ENCODE measurements at regions not wholly inside any gene's neighbourhood (a gene's known extent, or its start where the extent isn't known, plus 50 kb on each side); places are given as distances from the start of the nearest gene placed in this dataset.

DNA sequence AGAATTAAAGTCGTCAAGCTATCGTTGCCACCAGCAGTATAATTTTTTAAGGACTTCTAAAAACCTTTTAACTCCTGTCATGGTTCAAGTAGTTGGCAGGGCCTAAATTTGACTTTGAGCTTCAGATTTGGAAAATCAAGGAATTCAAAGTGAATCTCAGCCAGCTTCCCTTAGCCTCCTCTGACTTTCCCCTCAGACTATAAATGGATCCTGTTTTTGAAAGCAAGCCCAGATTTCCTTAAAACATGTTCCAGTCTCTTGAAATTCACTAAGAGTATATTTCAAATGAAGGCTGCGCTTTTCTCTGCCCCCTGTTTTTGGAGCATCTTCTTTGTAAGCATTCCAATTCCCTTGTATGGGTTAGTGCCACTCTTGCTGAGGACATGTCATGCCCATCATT lies 101.8 kb upstream of the CDH8 start:
- Histone ChIP-seq H3K27me3 (ENCODE audit: control insufficient read depth, extremely low read depth, insufficient read depth, low read length) (no peaks in the 10 kb centered on the region), H3K36me3 (ENCODE audit: control insufficient read depth in 2 of 2, extremely low read depth in 1 of 2, insufficient read depth in 2 of 2, low read length in 2 of 2) (no peaks in the 10 kb centered on the region), H3K9ac (ENCODE audit: control insufficient read depth, extremely low read depth, insufficient read depth, low read length) (no peak overlapping the region), H3K4me2 (ENCODE audit: control insufficient read depth, extremely low read depth, insufficient read depth, low read depth, low read length) (no peak overlapping the region), H4K20me1 (ENCODE audit: control insufficient read depth, extremely low read depth, insufficient read depth, low read length) (no peaks in the 10 kb centered on the region), H3K9me3 (ENCODE audit: control insufficient read depth, low read depth, low read length) (no peaks in the 10 kb centered on the region), H3K79me2 (ENCODE audit: control insufficient read depth, insufficient read depth, low read length) (no peaks in the 10 kb centered on the region), H3K4me3 (ENCODE audit: control insufficient read depth in 2 of 3, extremely low read depth in 1 of 3, insufficient read depth in 2 of 3, low read depth in 1 of 3, low read length in 3 of 3) (no peak overlapping the region), H3K9me1 (ENCODE audit: control insufficient read depth, extremely low read depth, insufficient read depth, low read length) (no peaks in the 10 kb centered on the region), H3K27ac (ENCODE audit: control insufficient read depth, insufficient read depth, low read length) (no peak overlapping the region), H2AFZ (ENCODE audit: control insufficient read depth, low read length) (no peak overlapping the region), H3K4me1 (ENCODE audit: control insufficient read depth, extremely low read depth, insufficient read depth, low read length) (no peaks in the 10 kb centered on the region)
- dilution Hi-C loops (cut with MboI; ENCODE audit: extremely low pct_ligation_motif_present, low sequenced_read_pairs) = no loop called here
- FAIRE-seq = no peak
- TF ChIP-seq, protein P1, sequence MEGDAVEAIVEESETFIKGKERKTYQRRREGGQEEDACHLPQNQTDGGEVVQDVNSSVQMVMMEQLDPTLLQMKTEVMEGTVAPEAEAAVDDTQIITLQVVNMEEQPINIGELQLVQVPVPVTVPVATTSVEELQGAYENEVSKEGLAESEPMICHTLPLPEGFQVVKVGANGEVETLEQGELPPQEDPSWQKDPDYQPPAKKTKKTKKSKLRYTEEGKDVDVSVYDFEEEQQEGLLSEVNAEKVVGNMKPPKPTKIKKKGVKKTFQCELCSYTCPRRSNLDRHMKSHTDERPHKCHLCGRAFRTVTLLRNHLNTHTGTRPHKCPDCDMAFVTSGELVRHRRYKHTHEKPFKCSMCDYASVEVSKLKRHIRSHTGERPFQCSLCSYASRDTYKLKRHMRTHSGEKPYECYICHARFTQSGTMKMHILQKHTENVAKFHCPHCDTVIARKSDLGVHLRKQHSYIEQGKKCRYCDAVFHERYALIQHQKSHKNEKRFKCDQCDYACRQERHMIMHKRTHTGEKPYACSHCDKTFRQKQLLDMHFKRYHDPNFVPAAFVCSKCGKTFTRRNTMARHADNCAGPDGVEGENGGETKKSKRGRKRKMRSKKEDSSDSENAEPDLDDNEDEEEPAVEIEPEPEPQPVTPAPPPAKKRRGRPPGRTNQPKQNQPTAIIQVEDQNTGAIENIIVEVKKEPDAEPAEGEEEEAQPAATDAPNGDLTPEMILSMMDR (optimal IDR thresholded peaks at IDR 0.05 in 1 of 3, IDR thresholded peaks at IDR 0.05 in 1 of 3, conservative IDR thresholded peaks at IDR 0.05 in 1 of 3; ENCODE audit: extremely low read depth in 1 of 3, insufficient read depth in 2 of 3, low read length in 3 of 3) = no peak
- no peak for TF ChIP-seq EZH2 (IDR thresholded peaks at IDR 0.05; ENCODE audit: low read length)
- no peak for DNase-seq (ENCODE audit: low read depth, low spot score)

DNA sequence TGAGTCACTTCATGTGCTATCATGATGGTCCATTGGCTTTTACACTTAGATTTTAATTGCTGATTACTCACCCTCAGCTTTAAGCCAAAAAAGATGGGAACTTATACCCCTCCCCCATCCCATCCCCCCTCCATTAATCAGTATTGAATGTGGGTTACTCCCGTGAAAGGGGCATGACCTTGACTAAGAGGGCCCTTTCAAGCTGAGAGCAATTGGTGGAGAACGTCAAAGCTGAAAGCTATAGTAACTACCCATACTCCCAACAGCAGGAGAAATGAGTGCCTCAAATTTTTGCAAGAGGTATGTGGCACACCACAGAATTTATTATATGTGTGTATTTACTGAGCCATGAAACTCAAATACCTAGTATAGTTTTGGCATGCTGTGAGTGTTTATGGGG lies 99.7 kb upstream of the CDH8 start:
- Histone ChIP-seq H4K20me1 (ENCODE audit: control insufficient read depth, extremely low read depth, insufficient read depth, low read length) (no peaks in the 10 kb centered on the region), H3K27me3 (ENCODE audit: control insufficient read depth, extremely low read depth, insufficient read depth, low read length) (no peaks in the 10 kb centered on the region), H3K9me1 (ENCODE audit: control insufficient read depth, extremely low read depth, insufficient read depth, low read length) (no peaks in the 10 kb centered on the region), H3K79me2 (ENCODE audit: control insufficient read depth, insufficient read depth, low read length) (no peaks in the 10 kb centered on the region), H3K4me1 (ENCODE audit: control insufficient read depth, extremely low read depth, insufficient read depth, low read length) (no peaks in the 10 kb centered on the region), H3K27ac (ENCODE audit: control insufficient read depth, insufficient read depth, low read length) (no peak overlapping the region), H3K9me3 (ENCODE audit: control insufficient read depth, low read depth, low read length) (no peaks in the 10 kb centered on the region), H2AFZ (ENCODE audit: control insufficient read depth, low read length) (no peak overlapping the region), H3K9ac (ENCODE audit: control insufficient read depth, extremely low read depth, insufficient read depth, low read length) (no peak overlapping the region), H3K36me3 (ENCODE audit: control insufficient read depth in 2 of 2, extremely low read depth in 1 of 2, insufficient read depth in 2 of 2, low read length in 2 of 2) (no peaks in the 10 kb centered on the region), H3K4me2 (ENCODE audit: control insufficient read depth, extremely low read depth, insufficient read depth, low read depth, low read length) (no peak overlapping the region), H3K4me3 (ENCODE audit: control insufficient read depth in 2 of 3, extremely low read depth in 1 of 3, insufficient read depth in 2 of 3, low read depth in 1 of 3, low read length in 3 of 3) (no peak overlapping the region)
- dilution Hi-C loops (cut with MboI; ENCODE audit: extremely low pct_ligation_motif_present, low sequenced_read_pairs) = no loop called here
- TF ChIP-seq, protein P1 (optimal IDR thresholded peaks at IDR 0.05 in 1 of 3, IDR thresholded peaks at IDR 0.05 in 1 of 3, conservative IDR thresholded peaks at IDR 0.05 in 1 of 3; ENCODE audit: extremely low read depth in 1 of 3, insufficient read depth in 2 of 3, low read length in 3 of 3) = no peak
- DNase-seq (ENCODE audit: low read depth, low spot score) (no peak), FAIRE-seq (no peak)

Measured in keratinocyte (primary cell).